ENCODE measurements at regions not wholly inside any gene's neighbourhood (a gene's known extent, or its start where the extent isn't known, plus 50 kb on each side); places are given as distances from the start of the nearest gene placed in this dataset.

- TF ChIP-seq, protein P1, sequence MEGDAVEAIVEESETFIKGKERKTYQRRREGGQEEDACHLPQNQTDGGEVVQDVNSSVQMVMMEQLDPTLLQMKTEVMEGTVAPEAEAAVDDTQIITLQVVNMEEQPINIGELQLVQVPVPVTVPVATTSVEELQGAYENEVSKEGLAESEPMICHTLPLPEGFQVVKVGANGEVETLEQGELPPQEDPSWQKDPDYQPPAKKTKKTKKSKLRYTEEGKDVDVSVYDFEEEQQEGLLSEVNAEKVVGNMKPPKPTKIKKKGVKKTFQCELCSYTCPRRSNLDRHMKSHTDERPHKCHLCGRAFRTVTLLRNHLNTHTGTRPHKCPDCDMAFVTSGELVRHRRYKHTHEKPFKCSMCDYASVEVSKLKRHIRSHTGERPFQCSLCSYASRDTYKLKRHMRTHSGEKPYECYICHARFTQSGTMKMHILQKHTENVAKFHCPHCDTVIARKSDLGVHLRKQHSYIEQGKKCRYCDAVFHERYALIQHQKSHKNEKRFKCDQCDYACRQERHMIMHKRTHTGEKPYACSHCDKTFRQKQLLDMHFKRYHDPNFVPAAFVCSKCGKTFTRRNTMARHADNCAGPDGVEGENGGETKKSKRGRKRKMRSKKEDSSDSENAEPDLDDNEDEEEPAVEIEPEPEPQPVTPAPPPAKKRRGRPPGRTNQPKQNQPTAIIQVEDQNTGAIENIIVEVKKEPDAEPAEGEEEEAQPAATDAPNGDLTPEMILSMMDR (IDR thresholded peaks at IDR 0.05; ENCODE audit: insufficient read depth, low read length) = no peak
- TF ChIP-seq REST (IDR thresholded peaks at IDR 0.05; ENCODE audit: insufficient replicate concordance, low read depth) (no peak), GABPA (IDR thresholded peaks at IDR 0.05; ENCODE audit: low read depth) (no peak), POLR2AphosphoS5 (IDR thresholded peaks at IDR 0.05; ENCODE audit: low read depth) (no peak), SPI1 (IDR thresholded peaks at IDR 0.05; ENCODE audit: borderline replicate concordance, low read depth) (no peak)
These were observed 423.6 kb downstream of the PRDM9 start for GRCh38 chr5:23930985-23931384.

Data from HL-60 (cell line).